GM19351 (cell line): ENCODE measurements at regions not wholly inside any gene's neighbourhood (a gene's known extent, or its start where the extent isn't known, plus 50 kb on each side); places are given as distances from the start of the nearest gene placed in this dataset.
"Not testable (repeated sequence)": the region's sequence is repeated elsewhere in the genome, so short reads cannot be mapped to it uniquely, and the experiment has no call there.

Experiments used
- ATAC-seq: cut with Tn5 transposase; IDR thresholded peaks from one replicate; pipeline ENCODE4 v1.9.1; 2021; ENCODE audit warnings: mild to moderate bottlenecking, moderate library complexity; ENCODE audit not compliant: unreplicated experiment

DNA sequence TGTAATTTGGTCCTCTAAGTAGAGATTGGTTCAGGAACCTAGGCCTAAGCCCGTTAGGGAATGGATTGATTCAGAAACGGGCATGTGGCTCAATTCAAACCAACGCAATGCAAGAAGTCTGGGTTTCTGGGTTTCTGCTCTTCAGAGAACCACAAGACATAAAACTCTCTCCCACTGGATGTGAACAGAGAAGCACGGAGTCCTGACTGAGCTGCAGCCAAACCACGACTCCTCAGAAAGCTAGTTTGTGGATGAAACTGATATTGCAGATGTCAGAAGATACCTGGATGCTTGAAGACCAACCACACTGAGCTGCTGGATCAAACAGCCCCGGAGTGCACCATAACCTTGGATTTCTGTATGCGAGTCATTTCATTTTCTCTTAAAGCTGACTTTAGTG, 50.0 kb downstream of the SOD2 start:
- no peak for ATAC-seq

DNA sequence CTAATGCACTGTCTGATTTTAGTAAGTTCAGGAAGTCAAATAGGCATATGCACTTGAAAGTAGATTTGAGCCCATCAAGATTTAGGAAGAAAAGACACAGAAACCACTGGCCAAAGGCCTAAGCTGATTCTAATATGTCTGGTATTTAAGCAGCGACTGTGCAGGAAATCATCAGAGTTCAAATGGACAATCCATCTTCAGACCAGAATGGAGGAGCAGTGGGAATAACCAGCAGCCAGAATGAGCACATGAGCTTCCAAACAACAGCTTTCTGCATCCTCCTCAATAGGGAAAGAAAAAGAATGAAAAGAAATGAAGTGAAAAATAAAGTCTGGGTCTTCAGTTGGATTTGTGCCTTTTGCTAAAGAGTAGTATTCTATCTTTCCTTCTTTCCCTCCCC, 50.6 kb downstream of the SOD2 start:
- no peak for ATAC-seq

DNA sequence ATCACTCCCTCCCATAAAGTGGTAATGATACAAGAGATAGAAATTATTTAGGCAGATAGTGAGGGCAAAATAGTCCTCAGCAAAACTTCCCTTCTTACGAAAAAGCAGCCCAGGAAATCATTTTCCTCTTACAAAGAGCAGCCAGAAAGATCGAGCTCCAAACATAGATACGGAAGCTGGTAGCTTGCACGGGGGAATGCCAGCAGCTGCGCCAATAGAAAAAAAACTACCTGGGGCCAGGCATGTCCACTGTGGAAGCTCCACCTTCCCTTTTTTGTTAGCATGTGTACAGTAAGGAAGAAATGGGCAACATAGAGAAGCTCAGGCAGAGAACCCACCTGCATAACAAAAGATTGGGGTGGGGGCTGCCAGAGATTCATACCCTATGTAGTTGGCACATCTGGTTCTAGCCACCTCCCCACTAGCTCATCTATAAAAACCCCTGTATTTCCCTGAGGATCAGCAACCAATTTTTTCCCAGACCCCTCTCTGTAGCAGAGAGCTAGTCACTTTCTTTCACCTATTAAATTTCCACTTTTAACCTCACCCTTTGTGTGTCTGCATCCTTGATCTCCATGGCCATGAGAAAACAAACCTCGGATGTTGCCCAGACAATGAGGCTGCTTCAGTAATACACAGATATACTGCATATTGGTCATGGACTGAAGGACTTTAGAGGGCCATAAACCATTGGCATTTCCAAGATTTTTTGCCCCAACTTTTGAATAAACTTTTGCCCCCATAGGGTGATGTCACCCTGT, 52.1 kb downstream of the SOD2 start:
- ATAC-seq, result no peak

DNA sequence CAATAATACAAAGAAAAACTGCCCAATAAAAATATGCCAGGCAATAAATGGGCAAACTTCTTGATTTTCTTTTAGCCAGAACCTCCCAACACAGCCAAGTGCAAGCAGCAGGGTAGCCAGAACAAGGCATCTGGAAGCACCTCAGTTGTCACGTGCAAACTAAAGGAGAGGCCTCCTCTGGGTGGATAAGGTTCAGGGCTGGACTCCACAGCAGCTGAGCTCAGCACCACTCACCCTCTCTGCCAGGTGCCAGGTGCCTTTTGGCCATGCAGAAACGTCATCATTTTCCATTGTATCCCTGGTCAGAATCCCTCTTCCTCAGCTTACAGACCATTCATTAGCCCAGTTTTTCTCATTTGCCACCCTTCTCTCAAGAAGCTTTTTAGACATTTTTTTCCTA, 52.7 kb downstream of the SOD2 start:
- no peak for ATAC-seq

DNA sequence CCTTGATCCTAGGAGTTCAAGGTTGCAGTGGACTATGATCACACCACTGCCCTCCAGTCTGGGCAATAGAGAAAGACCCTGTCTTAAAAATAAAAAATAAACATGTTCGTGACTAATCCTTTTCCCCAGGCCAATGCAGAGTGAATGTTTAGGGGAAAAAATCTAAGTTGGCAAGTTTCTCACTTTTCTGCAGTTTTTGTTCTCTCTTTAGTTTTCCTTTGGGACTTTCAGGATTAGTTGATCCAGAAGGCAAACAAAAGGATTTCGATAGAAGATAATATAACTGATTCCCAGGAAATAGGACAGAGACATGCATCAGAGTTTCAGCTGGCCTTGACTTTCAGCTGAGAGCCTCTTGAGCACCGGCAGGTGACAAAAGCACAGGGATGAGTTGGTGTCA, 53.3 kb downstream of the SOD2 start:
- no peak for ATAC-seq

DNA sequence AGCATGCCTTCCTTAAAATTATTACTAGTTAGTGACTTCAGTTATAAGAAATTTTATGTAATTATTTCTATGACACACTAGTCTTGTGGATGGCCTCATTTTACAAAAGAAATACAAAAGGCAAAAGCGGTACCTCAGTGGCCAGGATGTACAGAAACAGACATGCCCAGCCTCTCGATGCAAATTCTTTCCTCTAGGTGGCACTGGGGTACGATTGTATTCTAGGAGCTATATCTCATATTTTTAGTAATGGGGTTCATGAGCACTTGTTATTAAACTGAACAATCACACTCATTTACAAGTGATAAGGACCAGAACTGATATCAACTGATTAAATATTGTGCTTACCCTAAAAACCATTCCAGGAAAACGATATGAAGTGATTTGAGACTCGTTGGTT, 59.8 kb downstream of the SOD2 start:
- ATAC-seq, result peak; percentile 51

DNA sequence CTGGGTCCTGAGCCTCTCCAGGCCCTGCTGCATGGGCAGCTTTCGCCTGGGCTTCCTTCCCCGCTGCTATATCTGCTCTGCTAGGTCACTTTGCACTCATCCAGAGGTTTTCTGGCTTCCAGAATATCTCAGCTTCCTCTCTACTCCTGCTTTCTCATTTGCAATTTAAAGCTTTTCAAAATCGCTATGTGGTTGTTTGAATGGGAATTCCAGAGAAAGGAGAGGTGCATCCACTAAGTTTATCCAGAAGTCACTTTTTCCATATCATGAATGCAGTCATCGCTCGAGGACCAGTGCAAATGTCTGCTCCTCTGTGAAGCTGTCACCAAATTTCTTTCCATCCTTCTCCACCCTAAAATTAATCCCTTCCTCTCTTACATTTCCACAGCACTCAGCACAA, 61.2 kb downstream of the SOD2 start:
- no peak for ATAC-seq

DNA sequence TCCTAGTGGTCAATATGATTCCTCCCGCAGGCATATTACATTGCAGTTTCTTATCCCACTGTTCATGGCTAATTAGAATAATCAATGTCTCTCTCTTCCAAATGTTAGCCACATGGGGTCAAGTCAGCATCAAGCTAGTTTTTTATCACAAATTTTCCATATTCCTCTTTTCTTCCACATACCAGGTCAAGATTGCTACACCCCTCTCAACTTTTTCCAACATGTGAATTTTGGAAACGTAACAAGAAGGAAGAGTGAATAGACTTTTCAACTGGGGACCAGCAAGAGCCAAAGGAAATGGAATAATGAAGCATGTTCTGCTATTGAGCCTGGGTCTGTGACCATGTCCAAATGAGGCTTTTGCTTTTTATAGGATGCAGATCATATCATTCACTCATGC, 65.1 kb downstream of the SOD2 start:
- ATAC-seq, result no peak

DNA sequence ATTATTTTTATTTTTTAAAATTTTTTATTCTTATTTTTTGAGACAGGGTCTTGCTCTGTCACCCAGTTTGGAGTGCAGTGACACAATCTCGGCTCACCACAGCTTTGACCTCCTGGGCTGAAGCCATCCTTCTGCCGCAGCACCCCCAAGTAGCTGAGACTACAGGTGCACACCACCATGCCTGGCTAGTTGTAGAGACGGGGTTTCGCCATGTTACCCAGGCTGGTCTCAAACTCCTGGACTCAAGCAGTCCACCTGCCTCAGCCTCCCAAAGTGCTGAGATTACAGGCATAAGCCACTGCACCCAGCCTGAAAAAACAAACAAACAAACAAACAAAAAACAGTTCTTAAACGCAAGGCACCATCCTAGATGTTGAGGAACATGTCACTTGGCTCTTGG, 66.5 kb downstream of the SOD2 start:
- ATAC-seq, result not testable (repeated sequence)

DNA sequence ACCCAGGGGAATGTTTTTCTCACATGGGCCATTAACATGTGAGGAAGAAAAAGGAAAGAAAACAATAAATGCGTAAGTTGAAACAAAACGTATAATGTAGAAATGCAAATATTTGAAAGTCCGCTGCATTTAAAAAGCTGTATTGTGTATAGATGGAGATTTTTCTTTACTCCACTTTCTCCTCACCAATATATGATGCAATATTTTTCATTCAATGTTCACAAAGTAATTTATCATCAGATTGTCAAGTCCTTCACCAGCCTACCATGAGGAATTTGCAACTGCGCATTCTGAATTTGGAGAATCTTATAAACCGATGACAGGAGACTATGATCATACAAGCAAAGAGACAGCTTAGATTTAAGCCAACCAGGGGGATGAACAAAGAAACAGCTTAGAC, 69.9 kb downstream of the SOD2 start:
- no peak for ATAC-seq

DNA sequence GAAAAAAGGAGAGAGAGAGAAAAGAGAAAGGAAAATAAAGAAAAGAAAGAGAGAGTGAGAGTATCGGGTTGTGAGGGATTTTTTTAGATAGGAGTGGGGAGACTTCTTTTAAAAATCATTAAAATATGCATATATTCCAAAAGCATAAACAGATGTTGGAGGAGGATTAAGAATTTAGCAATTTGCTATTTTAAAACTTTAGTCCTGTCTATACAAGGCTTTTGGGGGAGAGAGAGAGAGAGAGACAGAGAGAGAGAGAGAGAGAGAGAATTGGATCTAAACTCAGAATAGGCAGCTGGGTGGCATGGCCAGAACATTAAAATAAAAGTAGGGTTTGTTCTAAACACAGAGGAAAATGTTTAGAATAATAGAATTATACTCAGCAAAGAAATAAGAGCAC, 72.1 kb downstream of the SOD2 start:
- ATAC-seq, result no peak

DNA sequence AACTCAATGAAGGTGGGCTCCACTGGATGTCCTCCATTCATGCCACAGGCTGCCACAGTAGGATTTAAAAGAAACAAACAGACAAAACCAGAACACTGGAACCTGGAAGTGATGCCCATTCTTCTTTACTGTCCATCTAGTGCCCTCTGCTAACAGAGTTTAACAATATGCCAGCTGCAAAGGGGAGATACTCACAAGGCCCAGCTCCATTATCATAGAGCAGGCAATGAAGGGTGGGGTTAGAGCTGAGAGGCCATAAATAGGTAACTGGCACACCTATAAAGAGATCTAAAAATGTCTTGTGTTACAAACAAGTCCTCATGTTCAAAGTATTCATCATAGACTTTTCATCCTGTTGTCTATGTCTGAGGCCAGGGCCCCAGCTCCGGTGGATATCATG, 75.6 kb downstream of the SOD2 start:
- ATAC-seq, result no peak

DNA sequence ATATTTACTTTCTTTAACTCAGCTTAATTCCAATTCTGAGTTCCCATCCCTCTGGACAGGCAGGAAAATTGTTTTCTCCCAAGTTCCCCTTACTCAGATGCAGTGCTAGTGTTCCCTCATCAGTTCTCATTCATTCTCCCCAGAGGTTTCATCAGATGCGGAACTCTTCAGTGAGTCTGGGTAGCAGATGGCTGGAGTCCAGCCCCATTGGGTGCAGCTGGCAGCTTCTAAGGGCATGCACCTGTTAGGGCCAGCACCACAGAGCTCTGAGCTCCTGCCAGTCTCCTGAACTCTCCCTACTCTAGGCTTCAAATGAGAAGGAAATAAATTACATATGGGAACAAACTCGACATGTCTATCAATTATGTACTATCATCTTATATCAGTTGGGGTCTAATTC, 76.6 kb downstream of the SOD2 start:
- no peak for ATAC-seq

DNA sequence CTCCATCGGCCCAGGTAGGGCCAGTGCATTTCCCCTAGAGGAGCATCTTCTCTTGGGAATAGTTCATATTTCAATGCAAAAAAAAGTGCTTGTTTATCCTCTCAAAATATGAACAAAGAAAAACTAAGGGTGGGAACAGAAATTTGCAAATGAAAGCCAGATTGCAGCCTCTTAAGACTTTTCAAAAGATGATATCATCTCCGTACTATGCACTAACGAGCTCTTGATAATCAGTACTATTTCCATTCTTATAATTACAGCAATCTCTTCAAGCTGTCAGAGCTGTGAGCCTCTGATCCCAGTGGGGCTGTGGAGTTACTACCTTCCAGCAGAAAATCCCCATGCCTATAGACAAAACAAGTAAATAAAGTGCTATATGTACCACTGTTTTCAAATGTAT, 77.1 kb downstream of the SOD2 start:
- no peak for ATAC-seq

DNA sequence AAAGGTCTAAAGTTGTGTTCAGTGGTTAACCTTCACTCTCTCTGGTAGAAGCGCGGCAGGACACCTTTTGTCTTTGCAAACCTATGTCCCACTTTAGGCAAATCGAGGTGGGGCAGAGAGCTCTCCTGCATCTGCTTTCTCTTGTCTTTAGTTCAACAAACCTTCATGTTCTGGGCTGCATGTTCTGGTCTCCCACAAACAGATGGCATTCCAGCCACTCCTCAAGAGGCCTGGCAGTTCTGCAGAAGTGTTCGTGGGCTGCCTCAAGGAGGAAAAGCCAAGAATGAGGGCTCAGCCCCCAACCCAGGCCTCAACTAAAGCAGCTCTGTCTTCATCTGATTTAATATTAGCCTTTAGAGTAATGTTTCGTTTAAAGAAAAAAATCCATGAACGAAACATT, 82.2 kb downstream of the SOD2 start:
- ATAC-seq, result no peak

DNA sequence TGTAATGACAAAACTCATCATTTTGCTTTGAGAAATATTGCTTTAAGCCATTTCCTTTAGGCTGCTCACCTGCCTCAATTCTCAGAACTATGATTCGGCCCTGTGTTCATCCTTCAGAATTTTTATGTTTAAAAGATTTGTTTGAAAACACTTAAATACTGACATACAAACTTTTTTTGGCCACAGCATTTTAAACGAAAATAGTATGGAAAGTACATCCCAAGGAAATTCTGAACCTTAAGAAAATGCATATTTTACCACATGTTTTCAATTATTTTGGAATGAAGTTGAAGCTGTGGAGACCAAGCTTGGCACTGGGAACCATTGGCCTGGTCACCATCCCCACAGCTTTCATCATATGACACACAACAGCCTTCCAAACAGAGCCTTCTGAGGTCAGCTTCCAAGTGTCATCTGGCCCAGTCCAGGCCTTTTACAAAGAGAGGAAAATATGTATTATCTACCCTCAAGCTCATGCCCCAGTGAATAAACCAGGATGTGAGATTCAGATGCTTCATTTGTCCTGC, 83.3 kb downstream of the SOD2 start:
- ATAC-seq, result no peak

DNA sequence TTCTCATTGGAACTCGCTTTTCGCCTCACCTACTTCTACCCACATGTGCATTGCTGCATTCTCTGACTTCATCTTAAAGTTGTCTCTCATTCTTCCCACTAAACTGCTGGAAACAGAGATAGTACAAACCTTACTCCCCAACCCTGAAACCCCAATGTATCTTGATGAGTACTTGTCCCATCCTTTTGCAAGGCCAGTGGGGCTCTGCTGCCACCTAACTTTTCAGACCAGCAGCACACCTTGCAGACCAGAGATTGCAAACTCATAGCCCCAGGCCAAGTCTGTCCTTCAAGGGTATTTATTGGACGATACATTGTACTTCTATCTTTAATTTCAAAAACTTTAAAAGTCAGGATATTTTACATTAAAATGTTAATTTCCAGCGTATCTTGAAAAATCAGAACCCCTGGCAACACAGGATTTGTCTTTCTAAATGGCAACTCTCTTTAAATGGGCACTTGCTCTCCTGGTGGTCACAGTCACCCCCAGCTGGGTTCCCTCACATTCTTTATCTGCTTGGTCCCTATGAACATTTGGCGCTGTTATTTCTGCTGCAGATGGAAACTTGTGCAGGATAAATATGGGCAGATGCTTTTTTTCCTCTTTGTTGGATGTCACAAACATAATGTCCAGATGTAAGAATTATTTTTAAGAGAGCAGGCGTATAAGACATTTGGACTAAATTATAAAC, 83.9 kb downstream of the SOD2 start:
- ATAC-seq, result peak; percentile 77

DNA sequence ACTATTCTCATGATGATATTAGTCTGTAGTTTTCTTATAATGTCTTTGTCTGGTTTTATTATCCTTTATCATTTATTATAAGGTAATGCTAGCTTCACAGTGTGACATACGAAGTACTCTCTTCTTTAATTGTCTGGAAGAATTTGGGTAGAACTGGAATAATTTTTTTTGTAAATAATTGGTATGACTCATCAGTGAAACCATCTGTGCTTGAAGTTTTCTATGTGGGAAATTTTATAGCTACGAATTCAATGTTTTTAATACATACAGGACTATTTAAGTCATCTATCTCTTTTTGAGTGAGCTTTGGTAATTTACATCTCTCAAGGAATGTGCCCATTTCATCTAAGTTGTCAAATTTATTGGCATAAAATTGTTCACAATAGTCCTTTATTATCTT, 86.3 kb downstream of the SOD2 start:
- ATAC-seq, result no peak

DNA sequence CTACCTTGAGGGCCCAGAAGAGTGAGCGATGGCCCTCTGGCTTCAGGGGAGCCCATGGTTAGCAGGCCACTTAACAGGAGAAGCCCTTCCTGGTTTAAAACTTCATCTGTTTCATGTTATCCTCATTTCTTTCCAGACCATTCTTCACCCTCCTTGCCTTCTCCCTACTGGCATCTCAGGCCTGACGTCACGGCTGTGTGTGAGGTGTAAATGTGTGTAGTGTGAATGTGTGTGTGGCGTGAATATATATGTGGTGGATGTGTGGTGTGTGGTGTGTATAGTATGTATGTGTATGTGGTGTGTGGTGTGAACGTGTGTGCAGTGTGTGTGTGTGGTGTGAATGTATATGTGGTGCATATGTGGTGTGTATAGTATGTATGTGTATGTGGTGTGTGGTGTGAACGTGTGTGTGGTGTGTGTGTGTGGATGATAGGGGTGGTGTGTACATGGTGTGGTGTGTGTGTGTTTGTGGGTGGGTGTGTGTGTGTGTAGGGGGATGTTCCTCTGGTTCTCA, 88.5 kb downstream of the SOD2 start:
- ATAC-seq, result no peak

DNA sequence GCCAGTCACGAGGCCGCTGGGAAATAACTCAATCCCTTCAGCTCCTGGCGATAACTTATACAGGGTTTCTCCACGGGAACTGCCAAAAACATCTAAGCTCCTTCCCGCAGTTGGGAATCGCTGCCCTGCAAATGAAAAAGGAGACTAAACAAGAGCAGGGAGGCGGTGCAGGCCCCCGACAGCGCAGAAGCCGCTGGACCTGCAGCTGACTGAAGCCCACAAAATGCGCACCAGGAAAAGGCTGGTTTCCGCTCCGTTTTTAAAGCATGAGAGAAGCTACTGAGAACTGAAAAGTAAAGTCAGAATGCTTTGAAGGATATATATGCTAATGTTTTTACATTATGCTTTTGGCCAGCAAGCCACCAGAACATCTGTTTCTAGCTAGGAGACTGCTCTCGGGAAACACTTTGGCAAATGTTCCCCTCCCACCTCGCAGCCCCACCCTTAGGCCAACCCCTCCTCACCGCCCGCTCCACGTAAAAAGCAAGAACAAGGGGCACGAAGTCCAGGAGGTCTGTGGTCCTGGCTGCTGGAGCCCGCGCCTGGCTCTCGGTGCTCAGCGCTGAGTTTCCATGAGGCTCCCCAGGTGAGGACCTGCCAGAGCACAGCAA, 90.5 kb downstream of the SOD2 start:
- no peak for ATAC-seq

DNA sequence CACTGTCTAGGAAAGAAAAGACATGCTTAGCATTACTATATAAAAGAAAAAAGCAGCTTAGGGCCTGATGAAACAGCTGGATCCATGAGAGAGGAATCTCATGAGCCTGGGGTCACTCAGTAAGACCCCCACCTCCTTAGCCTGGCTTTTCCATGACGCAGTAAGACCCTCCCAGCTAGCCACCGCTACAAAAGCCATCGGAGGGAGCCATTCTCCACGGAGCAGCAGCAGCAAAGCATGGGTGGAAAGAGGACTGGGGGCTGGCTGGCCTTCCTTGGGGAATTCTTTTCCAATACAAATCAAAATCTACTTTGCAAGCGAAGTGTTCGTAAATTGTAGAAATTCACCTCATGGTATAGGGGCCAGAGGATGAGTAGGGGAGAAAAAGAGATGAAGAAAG, 91.8 kb downstream of the SOD2 start:
- ATAC-seq, result no peak

DNA sequence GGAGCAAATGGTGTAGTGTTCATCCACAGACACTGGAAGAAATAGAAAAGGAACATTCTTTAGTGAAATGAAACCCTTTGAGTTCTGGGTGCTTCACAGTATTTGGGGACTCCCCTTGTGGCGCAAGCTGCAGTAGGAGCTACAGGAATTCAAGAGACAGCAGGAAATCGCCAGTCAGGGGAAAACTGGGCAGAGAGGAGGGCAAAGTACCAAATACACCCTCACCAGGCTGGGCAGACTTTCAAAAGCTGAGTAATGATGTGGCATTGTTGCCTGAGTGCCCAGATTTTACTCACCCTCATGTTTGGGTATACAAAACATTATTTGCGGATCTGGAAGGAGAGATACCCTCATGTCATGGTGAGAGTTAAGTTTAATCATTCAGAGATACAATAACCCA, 97.9 kb downstream of the SOD2 start:
- no peak for ATAC-seq
